ENCODE measurements at regions not wholly inside any gene's neighbourhood (a gene's known extent, or its start where the extent isn't known, plus 50 kb on each side); places are given as distances from the start of the nearest gene placed in this dataset.
"Not testable (repeated sequence)": the region's sequence is repeated elsewhere in the genome, so short reads cannot be mapped to it uniquely, and the experiment has no call there.

DNA sequence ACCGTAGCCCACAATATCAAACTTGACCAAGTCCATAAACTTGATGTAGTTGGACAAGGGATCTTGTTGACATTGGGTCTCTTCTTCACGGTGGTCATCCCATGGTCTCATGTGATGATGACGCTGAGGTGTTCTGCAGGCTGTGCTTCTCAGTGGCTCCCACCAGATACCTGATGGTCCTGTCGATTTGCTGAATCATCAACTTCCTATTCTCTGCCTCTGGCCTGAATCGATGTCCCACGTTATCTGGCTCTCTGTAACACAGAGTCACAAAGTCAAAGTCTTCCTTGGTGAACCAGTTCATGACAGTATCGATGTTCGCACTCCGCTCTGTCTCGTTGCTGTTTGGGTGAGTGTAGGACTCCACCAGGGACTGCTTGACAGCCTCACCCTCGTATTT lies 217.2 kb upstream of the FRG2C start:
- not testable (repeated sequence) for DNase-seq (ENCODE audit: low spot score)

DNA sequence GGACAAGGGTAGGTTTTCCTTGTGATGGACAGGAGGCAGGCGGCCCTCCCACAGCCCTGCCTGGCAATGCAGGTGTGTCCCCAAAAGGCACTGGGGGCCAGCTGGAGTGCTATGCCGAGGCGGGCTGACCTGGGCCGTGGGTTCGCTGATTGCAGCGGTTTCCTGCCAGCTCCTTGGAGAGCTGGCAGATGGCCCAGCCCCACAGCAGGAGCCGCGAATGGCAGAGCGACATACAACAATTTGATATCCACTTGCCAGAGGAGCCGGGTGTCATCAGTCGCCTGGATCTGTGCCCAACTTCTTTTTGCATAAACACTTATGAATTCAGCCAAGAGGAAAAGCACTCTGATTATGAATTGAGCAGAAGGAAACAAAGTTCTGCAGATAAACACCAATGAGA lies 210.8 kb upstream of the FRG2C start:
- not testable (repeated sequence) for DNase-seq (ENCODE audit: low spot score)

DNA sequence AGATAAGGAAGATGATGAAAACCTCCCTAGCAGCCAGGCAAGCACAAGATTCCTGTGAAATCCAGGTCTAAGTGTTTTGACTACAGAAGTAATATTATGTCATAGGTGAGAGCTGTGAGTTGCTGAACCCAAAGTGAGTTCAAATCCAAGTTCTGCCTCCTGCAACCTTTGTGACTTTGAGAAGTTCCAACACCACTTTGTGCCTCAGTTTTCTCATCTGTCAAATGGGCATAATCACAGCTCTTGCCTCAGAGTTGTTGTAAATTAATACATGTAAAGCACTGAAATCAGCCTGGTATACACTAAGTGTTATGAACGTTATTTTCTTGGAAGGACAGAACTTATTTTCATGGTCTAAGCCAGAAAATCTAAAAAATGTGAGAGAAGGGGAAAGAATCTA lies 210.3 kb upstream of the FRG2C start:
- not testable (repeated sequence) for DNase-seq (ENCODE audit: low spot score)

DNA sequence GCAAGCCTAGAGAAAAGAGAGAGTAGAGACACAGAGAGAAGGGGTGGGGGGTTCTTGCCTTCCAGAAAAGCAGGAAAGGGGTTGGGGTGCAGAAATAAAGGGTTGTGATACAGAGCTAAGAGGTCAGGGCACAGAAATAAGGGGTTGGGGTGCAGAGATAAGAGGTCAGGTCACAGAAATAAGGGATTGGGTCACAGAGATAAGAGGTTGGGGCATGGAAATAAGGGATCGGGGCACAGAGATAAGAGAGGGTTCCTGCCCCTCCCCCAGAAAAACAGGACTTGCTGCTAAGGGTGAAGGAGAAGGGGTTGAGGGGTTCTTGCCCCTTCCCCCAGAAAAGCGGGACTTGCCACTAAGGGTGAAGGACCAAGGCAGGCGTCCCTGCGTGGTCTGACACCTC lies 189.6 kb upstream of the FRG2C start:
- DNase-seq (ENCODE audit: low spot score) = not testable (repeated sequence)

DNA sequence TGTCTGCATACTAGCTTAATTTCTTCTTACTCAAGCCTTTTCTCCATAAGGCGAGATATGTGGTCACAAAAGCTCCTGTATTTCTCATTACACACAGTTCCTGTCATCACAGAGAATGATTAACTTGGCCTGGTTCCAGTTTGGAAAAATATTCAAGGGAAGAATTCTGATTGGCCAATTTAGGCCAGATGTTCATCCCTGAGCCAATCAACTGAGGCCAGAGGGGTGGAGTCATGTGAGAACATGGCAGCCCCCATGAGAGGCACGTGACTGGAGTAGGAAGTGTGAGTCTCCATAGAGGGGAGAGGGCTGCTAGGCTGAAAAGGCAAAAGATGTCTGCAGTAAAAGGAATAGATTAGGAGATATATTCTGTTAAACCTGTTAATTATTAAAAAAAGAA lies 167.5 kb upstream of the FRG2C start:
- not testable (repeated sequence) for DNase-seq (ENCODE audit: low spot score)

DNA sequence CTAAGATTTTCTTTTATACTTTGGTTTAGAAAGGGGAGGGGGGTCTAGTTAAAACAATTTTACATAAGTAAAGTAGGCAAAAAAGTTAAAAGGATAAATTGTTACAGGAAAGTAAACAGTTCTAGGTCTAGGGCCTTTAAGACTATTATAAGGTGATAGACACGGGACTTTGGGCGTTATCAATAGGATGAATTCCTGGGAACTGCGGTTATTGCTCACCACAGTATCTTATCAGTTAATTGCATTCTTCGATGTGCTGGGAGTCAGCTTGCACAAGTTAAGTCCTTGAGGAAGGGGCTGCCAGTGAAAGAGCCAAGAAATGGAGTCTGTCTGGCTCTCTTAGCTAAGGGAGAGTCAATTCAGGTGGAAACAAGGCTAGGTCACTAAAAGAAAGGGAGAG lies 163.8 kb upstream of the FRG2C start:
- not testable (repeated sequence) for DNase-seq (ENCODE audit: low spot score)

DNA sequence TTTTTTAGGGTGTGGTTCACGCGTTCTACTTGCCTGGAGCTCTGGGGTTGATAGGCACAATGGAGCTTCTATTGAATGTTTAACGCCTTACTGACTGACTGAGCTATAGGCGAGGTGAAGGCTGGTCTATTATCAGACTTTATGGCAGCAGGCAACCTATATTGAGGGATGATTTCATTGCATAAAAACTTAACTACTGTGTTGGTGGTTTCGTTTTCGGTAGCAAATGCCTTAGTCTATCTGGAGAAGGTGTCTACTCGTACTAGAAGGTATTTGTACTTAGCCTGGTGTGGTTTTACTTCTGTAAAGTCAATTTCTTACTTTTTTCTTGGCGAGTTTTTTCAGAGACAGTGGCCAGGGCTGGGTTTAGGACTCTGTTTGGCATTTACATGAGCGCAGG lies 162.0 kb upstream of the FRG2C start:
- DNase-seq (ENCODE audit: low spot score) = not testable (repeated sequence)

DNA sequence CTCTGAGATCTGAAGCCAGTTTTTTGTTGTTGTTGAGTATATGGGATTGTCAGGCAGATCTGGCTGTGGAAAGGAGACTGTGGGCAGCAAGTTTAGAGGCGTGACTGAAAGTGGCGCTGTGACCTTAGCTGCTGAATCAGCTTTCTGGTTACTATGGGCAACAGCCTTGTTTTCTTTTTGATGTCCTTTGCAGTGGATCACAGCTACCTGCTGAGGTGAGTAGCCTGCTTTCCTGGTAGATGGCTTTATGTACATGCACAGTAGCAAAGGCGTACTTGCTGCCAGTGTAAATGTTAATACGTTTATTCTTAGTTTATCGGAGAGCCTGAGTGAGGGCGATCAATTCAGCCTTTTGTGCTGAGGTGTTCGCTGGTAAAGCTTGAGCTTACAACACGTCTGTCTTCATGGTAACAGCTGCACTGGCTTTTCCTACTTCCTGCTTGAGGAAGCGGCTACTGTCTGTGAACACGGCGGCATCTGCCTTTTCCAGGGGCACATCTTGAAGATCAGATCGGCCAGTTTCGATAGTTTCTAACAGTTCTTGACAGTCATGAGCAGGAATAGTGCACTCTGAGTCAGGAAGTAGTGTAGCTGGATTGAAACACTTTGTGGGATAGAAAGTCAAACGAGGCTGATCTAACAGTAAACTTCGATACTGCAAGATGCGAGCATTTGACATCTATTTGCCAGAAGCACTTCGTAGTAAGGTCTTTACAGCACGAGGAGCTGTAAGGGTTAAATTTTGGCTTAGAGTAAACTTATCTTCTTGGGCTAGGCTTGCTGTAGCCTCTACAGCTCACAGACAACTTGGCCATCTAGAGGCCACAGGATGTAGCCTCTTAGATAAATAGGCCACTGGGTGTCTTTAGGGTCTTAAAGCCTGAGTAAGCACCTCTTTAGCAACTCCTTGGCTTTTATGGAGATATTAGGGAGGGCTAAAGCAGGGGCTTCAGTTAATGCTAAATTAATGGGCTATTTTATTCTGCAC lies 161.1 kb upstream of the FRG2C start:
- DNase-seq (ENCODE audit: low spot score) = peak; percentile 15

DNA sequence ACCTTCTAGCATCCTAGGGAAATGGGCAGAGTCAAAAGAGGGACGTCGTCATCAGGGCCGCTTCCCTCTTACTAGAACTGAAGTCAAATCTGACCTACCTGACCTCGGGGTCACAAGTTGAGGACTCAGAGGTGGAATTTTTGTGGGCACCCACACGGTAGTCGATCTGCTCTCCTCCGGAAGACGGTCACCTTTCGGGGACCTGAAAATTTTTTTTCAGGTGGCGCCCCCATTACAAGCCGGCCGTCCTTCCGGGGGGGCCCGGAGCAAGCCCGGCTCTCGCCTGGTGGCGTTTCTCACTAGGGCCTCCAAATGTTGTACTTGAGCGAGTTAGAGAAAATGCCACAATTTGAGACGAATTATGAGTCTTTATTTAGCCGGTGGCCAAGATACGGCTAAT lies 157.5 kb upstream of the FRG2C start:
- DNase-seq (ENCODE audit: low spot score) = no peak

DNA sequence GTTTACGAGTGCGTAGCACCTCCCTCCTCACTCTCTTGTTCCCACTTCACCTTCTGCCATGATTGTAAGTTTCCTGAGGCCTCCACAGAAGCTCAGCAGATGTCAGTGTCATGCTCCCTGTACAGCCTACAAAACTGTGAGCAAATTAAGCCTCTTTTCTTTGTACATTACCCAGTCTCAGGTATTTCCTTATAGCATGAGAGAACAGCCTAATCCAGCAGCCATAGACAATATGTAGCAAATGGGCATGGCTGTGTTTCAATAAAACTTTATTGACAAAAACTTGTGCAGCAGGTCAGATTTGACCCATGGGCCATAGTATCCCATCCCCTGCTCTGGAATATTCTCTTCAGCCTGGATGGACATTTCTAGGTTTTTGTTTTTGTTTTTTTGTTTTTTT lies 156.2 kb upstream of the FRG2C start:
- DNase-seq (ENCODE audit: low spot score) = not testable (repeated sequence)

DNA sequence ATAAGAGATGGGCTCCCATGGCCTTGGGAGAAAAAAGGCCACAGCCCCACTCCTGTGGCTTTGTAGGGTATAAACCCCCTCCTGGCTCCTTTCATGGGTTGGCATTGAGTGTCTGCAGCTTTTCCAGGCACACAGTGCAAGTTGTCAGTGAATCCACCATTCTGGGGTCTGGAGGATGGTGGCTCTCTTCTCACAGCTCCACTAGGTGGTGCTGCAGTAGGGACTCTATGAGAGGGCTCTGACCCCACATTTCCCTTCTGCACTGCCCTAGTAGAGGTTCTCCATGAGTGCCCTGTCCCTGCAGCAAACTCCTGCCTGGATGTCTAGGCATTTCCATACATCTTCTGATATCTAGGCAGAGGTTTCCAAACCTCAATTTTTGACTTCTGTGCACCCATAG lies 136.5 kb upstream of the FRG2C start:
- DNase-seq (ENCODE audit: low spot score) = not testable (repeated sequence)

DNA sequence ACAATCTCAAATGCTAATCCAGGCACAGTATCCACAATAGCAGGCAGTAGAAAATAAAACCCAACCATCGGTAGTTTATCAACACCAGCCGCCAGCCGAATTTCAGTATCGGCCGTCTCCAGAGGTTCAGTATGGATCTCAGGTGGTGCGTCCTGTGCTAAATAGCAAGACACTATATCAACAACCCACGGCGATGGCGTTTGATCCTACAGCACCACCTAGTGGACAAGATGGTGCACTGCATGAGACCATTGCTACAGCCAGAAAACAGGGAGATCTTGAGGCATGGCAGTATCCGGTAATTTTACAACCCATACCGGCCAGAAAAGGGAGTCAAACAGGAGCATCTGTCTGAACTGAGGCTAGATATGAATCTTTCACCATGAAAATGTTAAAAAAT lies 112.0 kb upstream of the FRG2C start:
- peak; percentile 1 for DNase-seq (ENCODE audit: low spot score)

DNA sequence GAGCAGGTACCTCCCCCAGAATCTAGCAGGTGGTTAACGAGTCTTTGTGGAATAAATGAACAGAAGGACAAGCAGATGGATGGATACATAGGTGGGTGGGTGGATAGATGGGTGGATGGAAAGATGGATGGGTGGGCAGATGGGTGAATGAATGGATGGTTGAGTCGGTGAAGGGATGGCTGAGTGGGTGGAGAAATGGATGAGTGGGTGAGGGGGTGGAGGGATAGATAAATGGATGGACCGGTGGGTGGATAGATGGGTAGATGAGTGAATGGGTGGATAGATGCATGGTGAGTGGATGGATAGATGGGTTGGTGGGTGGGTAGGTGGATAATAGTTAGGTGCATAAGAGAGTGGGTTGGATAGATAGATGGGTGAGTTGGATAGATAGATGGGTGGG lies 99.7 kb upstream of the FRG2C start:
- not testable (repeated sequence) for DNase-seq (ENCODE audit: low spot score)

DNA sequence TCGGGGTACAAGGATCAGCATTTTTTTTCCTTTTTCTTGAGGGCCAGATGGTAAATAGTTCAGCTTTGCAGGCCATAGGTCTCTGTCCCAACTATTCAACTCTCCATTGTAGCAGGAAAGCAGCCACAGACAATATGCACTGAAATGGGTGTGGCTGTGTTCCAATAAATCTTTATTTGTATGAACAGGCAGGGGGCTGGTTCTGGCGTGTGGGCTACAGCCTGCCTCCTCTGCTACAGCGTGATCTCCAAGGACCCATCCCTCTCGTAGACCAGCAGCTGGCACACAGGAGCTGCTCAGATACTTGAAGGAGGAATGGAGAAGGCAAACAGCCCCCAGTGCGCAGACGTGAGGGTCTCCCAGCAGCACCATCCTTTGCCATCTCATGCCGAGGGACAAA lies 91.8 kb upstream of the FRG2C start:
- not testable (repeated sequence) for DNase-seq (ENCODE audit: low spot score)

DNA sequence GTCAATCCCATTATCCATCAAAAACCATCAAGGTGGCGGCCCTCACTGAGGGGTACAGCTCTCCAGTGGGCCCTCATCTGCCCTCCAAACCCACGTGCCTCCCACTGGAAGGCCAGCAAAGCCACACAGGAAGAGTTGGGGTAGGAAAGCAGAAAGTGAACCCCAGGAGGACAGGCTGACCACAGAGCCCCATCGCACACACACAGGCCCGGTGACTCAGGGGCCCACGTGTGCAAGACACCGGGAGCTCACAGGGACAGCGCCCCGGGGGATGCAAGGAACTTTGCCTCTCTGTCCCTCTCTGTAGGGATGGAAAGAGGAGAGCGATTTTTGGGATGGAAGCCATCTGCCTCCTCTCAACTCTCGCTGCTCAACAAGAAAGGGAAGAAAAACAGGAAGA lies 85.0 kb upstream of the FRG2C start:
- DNase-seq (ENCODE audit: low spot score) = not testable (repeated sequence)

DNA sequence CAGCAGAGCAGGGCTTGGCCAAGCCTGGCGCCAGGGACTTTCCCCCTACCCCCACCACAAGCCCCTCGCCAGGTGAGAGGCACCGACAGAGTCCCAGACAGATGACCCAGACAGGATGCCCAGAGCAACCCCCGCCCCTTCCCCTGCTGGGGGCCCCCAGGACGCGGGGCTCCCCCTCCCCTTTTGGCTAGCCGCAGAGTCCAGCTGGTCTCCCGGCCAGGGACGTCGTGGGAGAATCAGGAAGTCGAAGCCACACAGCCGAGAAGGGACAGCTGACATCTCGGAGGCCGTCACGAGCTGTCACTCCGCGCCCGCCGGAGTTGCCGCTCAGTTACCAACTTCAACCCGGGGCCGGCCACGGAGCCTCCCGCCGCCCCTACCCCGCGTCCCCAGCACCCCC lies 84.6 kb upstream of the FRG2C start:
- DNase-seq (ENCODE audit: low spot score) = not testable (repeated sequence)

DNA sequence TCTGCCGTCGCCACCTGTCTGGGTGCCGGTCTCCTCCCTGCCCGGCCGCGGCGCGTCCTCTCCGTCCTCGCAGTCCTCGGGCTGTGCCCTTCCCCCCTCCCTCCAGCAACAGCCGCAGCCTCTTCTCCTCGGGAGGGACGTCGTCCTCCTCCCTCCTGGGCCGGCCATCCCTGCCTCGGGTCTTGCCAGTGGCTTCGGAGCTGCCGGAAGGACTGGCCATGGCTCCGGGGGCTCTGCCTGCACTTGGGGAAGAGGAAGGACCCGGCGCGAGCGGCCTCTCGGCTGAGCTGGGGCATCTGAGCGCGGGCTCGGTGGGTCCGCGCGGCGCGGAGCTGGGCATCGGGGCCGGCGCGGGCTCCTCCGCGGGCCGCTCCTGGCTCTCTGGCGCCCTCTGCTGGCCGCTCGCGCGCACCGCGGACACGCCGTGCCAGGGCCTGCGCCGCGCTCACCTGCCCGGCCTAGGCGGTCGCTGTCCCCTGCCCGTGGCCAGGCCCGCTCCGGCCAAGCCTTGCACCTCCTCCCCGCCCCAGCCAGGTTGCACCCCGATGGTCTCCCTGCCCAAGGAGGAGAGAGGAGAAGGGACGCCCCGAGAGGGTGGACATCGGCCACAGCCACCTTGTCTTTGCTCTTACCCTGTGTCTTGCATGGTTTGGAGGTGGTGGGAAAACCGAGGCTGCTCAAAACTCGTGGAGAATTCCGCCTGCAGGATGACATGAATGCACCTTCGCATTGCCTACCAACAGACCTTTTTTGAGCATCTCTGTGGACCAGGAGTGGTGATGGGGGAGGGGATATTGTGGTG lies 83.9 kb upstream of the FRG2C start:
- DNase-seq (ENCODE audit: low spot score) = peak; percentile 19

DNA sequence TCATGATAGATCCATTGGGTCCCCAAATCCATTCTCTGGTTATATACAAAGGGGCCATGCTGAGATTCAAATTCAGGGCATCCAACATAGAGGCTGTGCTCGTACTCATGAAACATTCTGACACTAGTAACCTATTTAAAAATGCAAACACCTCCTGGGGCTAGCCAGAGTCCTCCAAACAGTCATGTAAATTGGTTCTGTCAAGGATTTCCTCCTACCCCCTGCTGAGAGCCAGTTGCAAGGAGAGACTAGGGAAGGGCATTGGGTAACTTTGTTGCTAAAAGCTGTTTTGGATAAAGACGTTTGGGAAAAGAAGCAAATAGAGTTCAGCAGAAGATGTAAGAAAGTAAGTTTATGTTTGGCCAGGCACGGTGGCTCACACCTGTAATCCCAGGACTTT lies 81.6 kb upstream of the FRG2C start:
- not testable (repeated sequence) for DNase-seq (ENCODE audit: low spot score)

DNA sequence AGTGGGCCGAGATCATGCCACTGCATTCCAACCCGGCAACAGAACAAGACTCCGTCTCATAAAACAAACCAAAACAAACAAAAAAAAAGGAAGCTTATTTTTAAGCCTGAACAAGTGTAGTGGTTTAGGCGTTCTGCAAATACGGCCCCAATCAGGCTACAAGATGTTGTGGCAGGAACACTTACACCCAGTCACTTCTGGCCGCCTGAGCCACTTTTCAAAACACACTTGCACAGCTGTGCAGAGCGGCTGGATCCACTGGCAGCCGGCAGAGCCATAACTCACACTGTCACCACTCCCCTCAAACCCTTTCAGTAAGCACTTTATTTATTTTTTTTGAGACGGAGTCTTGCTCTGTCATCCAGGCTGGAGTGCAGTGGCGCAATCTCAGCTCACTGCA lies 81.0 kb upstream of the FRG2C start:
- not testable (repeated sequence) for DNase-seq (ENCODE audit: low spot score)

DNA sequence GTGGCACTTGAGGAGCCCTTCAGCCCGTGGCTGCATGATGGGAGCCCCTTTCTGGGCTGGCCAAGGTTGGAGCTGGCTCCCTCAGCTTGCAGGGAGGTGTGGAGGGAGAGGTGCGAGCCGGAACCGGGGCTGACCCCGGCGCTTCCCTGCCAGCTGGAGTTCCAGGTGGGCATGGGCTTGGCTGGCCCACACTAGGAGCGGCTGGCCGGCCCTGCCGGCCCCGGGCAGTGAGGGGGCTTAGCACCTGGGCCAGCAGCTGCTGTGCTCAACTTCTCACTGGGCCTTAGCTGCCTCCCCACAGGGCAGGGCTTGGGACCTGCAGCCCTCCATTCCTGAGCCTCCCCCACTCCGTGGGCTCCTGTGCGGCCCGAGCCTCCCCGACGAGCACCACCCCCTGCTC lies 76.4 kb upstream of the FRG2C start:
- not testable (repeated sequence) for DNase-seq (ENCODE audit: low spot score)

DNA sequence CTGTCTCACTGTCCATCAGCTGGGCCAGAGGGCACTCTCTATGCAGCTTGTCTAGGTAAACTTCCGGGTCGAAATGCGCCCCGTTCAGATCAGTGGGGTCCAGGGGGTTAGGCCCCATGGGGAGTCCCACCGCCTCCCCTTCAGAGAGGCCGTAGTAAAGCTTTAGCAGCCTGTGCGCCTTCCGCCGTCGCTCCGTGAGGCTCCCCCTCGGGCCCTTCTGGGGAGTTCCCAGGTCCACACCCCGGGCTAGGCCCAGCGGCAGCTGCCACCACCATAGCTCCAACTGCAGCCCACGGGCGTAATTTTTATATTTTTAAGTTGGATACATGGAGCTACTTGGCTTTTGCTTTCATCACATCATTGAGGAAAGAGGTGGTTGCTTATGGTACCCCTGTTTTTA lies 73.7 kb upstream of the FRG2C start:
- not testable (repeated sequence) for DNase-seq (ENCODE audit: low spot score)

DNA sequence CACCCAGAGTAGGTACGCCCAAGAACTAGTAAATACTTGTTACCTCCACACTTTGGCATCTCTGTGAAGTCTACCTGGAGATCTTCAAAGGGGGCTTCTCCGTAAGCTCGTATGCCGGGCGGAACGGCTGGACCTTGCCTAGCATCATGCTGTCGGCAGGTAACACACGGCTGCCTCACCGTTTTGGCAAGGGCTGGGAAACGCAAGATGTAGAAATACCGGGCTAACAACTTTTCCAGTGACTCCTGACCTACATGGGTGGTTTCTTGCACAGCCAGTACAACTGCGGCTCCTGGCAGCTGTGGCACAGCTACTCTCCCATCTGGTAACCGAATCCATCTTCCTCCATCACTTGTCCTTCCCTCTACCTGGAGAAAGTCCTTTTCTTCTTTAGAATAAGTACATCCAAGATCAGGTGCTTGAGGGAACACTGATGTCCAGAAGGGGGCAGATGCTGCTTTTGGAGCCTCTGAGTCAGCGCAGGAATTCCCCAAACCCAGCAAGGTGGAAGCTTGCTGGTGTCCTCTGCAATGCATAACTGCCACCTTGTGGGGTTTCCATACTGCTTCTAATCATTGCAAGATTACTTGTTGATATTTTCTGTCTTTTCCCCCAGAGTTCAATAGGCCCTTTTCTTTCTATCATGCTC lies 59.7 kb upstream of the FRG2C start:
- peak; percentile 2 for DNase-seq (ENCODE audit: low spot score)
